ENCODE measurements at regions not wholly inside any gene's neighbourhood (a gene's known extent, or its start where the extent isn't known, plus 50 kb on each side); places are given as distances from the start of the nearest gene placed in this dataset.
"Not testable (repeated sequence)": the region's sequence is repeated elsewhere in the genome, so short reads cannot be mapped to it uniquely, and the experiment has no call there.

DNA sequence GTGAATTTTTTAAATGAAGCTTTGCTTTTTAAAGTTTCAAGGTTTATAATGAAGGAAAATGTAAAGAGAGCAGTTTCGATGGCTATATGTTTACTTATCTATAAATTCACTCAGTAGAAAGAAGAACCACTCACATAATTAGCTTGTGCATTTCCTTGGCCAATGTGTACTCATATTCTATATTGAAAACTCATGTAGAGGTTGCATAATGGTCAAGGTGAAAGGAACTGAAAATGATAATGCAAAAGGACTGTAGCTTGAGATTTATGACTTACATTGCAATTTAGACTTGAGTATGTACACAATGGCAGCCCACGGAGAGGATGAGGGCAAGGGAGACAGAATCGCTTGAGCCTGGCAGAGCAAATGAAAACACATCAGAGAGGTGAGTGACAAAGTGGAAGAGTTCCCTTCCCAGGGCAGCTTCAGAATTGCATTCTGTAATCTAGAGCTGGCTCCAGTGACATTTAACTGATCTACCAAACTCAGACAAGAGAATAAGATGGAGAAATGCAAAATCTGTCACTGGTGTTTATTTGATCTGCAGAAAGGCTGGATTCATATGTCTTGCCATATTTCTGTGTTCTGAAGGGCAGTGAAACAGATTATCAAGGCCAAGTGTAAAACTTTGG lies 191.8 kb downstream of the TMEM200A start:
- no peak for DNase-seq

DNA sequence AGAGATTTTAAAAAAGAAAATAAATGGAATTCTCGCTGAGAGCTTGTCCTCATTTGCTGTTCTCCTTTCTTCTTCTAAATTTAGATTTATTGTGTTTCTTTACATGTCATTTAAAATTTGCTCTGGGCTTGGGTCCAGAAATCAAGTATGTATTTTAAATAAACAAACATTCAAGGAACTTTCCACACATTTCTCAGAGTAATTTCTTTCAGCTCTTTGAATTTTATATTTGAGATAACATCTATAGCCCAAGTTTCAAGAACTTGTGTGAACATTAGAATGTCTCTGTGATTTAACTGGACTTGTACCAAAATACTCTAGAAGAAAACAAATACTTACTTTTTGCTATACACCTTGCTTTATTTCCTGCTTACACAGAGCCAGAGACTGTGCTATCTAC lies 192.3 kb downstream of the TMEM200A start:
- no peak for DNase-seq

GRCh38 chr6:130559166-130559565 lies 193.3 kb downstream of the TMEM200A start:
- DNase-seq = no peak

- no peak for DNase-seq
These were observed 194.4 kb downstream of the TMEM200A start for GRCh38 chr6:130560231-130560630.

DNA sequence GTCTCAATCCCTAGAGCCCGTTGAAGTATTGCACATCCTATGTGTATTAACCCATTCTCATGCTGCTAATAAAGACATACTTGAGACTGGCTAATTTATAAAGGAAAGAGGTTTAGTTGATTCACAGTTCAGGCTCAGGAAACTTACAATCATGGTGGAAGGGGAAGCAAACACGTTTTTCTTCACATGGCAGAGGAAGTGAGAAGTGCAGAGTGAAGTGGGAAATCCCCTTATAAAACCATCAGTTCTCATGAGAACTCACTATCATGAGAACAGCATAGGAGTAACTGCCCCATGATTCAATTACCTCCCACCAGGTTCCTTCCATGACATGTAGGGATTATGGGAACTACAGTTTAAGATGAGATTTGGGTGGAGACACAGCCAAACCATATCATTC lies 195.3 kb downstream of the TMEM200A start:
- not testable (repeated sequence) for DNase-seq

GRCh38 chr6:130565696-130566095 lies 199.9 kb downstream of the TMEM200A start:
- DNase-seq = no peak

- DNase-seq = no peak
These were observed 208.3 kb downstream of the TMEM200A start for GRCh38 chr6:130574146-130574545.

- DNase-seq = no peak
These were observed 209.7 kb downstream of the TMEM200A start for GRCh38 chr6:130575557-130575956.

GRCh38 chr6:130575971-130576370 lies 210.2 kb downstream of the TMEM200A start:
- DNase-seq = no peak

GRCh38 chr6:130577178-130577919 lies 211.5 kb downstream of the TMEM200A start:
- DNase-seq = no peak

GRCh38 chr6:130578713-130579112 lies 212.9 kb downstream of the TMEM200A start:
- no peak for DNase-seq

DNA sequence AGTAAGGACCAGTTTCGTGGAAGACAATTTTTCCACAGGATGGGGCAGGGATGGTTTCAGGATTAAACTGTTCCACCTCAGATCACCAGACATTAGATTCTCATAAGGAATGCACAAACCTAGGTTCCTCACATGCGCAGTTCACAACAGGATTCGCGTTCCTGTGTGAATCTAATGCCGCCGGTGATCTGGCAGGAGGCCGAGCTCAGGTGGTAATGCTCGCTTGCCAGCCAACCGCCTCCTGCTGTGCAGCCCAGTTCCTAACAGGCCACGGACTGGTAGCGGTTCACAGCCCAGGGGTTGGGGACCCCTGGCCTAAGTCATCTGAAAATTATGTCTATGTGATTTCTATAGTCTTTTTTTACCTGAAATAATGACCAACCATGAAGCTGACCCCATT lies 217.5 kb downstream of the TMEM200A start:
- DNase-seq = no peak

DNA sequence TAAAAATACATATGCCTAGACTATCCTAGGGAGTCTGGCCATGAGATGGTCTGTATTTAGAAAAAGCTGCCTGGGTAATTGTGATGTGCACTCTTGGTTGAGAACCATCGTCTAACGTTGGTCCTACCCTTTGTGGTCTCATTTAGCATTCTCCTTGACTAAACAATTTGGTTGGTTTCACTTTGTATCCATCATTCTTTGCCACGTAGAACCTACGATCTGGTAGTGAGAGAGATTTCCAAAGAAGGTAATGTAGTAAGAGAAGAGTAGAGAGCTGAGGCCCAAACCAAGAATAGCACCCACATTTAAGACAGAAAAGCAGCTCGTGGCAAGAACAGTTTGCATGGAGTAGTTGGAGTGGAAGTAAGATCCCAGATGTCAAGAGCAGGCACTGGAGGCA lies 219.8 kb downstream of the TMEM200A start:
- no peak for DNase-seq

GRCh38 chr6:130587778-130588520 lies 222.1 kb downstream of the TMEM200A start:
- no peak for DNase-seq

DNA sequence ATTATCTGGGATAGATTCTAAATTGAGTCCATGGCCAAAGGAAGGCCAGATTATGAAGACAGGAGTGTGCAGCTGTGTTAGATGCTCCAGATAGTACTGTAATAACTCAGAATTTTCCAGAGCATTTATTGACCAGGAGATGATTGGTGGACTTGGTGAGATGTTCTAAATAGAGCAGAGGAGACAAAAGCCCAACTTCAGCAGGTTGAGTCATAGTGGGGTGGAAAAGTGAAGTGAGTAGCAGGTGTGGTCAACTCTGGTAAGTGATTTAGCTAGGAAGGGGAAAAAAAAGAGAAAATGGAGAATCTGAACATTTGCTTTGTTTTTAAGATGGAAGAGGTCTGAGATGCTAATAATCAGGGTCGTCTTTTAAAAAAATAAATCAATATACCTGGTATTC lies 227.4 kb downstream of the TMEM200A start:
- DNase-seq = no peak

DNA sequence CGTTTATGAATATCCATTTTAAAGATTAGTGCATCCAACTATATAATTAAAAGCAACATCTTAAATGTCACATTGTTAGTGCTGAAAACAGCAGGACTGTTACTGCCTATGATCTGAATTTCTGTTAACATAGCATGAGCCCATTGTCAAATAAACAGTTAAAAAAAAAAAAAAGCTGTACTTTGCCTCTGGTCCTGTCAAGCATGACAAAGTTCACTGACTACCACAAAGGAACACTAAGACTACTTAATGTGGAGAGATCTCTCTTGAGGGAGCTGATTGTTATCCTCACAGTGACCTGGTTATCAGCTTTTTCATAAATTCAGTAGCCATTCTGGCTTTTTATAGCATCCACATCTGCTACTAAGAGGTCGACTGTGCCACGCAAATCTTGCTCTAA lies 228.1 kb downstream of the TMEM200A start:
- DNase-seq = no peak

- no peak for DNase-seq
These were observed 228.9 kb upstream of the SMLR1 start for GRCh38 chr6:130598021-130598989.

DNA sequence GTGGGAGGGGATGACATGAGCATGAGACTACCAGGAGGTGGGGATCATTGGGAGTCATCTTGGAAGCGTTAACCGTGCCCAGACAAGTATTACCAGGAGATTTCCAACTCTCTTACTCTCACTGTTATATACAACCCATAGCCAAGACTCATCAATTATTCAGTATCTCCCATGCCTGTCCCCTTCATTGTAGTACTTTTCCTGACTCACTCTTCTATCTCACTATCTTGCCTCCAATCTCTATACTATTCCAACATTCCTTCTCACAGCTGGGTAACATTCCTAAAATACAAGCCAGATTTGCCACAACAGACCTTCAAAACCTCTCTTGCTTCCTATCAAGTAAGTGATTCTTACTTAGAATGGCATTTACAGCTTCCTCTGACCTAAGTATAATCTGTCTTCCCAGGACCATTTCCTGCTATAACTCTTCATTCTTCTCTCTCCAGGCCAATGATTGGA lies 226.3 kb upstream of the SMLR1 start:
- no peak for DNase-seq

GRCh38 chr6:130602151-130602770 lies 224.9 kb upstream of the SMLR1 start:
- peak; percentile 5 for DNase-seq

DNA sequence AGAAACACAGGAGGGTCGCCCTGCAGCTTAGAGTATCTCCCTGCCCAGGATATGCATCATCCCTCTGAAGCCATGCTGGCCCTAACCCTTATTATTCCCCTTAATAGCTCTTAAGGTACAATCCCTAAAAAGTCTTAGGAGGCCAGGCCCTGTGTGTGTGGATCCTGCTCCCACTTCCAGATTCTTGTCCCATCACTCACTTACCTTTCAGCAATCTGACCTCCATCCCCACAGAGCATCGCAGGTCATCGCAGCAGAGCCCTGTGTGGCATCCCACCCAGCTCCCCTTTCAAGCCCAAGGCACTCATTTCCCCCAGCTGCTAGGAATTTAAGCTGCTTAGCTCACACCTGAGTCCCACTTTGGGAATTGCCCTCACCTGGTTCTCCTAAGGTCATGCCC lies 223.8 kb upstream of the SMLR1 start:
- DNase-seq = no peak

- DNase-seq = no peak
These were observed 222.3 kb upstream of the SMLR1 start for GRCh38 chr6:130604841-130605399.

All from skin of body (tissue), 1 donor.